Medulla oblongata (tissue), 1 donor: ENCODE measurements at regions not wholly inside any gene's neighbourhood (a gene's known extent, or its start where the extent isn't known, plus 50 kb on each side); places are given as distances from the start of the nearest gene placed in this dataset.

Source experiments
- DNase-seq: peaks from one replicate; pipeline ENCODE4 v3.0.0-alpha.2; 2015; ENCODE audit errors: extremely low spot score

DNA sequence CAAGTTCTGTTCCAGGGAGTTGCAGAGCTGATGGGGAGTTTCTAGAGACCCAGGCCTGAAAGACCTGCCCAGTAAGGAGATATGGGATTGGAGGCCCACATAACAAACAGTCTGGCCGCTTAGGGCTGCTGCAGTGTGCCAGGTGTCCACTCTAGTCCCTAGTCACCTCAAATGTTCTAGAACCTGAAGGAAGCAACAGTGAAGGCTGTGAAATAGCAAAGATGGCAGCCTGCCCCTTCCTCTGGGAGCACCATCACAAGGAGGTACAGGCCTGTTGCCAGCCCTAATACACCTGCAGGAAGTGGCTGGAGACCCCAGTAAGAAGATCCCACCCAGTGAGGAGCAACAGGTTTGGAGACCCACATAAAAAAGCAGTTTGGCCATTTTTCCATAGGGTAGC, 783.8 kb upstream of the EDIL3 start:
- DNase-seq = no peak

GRCh38 chr5:85170183-85170582, 785.5 kb upstream of the EDIL3 start:
- DNase-seq = no peak

GRCh38 chr5:85173469-85173868, 788.8 kb upstream of the EDIL3 start:
- DNase-seq = no peak

DNA sequence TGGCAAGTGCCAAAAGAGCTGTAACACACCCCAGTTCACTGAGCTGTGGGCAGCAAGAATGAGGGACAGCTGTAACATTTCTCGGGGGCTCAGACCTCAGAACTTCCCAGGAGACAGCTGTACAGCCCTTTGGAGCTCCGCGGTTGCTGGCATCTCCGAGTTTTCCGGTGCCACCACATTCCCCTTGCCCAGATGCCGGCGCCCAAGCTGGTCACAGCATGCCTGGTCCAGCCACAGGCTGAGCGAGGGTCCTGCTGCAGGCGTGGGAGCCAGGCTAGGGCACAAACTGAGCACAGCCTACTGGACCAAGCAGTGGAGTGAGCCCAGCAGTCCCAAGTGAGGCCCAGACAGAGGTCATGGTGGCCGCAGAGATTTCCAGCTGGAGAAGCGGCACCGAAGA, 797.7 kb upstream of the EDIL3 start:
- no peak for DNase-seq

GRCh38 chr5:85204289-85204688, 819.6 kb upstream of the EDIL3 start:
- no peak for DNase-seq

- no peak for DNase-seq
These were observed 820.8 kb upstream of the EDIL3 start for GRCh38 chr5:85205430-85205829.

DNA sequence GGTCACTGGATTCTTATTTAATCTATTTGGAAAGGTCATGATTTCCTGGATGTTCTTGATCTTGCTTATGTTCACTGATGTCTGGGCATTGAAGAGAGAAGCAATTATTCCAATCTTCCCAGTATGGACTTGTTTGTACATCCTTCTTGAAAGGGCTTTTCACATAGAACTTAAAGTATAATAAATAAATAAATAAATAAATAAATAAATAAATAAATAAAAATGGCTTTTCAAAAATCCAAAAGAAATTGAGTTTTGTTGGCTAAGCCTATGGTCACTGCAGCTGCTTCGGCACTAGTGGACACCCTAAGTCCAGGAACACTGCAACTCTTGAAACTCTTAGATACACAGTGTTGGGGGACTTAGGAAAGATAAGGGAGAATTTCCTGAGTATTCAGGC, 840.7 kb upstream of the EDIL3 start:
- DNase-seq = no peak

DNA sequence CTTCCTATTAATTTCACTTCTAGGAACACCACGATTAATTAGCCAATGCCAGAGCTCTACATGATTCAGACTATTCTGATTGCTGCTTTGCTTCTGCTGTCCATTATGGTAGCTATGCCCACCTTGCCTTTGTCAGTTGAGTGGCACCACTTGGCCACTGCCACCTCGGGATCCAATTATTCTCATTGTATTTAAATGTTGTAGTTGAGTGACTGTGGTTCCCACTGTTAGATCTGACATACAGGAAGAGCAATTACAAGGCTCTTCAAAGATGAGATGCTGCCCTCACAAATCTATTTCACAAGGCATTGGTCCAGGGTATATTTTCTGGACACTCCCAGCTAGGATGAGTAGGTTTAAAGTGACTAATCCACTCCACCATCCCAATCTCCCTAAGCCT, 864.5 kb upstream of the EDIL3 start:
- DNase-seq = no peak

GRCh38 chr5:85263125-85263524, 878.4 kb upstream of the EDIL3 start:
- no peak for DNase-seq

DNA sequence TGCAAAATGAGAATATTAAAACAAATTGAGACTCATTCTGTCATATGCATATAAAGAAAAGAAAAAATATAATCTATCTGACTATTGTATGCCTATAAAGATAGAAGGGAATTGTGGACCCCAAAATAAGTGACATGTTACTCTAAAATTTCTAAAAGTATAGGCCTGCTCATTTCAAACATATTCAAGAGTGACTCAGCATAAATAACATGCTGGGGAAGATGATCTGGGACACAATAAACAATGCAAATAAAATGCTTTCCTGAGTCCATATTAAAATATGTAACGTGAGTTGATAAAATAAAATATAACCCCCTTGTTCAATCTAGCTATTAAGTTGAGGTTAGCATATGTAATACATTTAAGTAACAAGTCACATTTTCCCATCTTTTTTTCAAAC, 882.0 kb upstream of the EDIL3 start:
- no peak for DNase-seq

DNA sequence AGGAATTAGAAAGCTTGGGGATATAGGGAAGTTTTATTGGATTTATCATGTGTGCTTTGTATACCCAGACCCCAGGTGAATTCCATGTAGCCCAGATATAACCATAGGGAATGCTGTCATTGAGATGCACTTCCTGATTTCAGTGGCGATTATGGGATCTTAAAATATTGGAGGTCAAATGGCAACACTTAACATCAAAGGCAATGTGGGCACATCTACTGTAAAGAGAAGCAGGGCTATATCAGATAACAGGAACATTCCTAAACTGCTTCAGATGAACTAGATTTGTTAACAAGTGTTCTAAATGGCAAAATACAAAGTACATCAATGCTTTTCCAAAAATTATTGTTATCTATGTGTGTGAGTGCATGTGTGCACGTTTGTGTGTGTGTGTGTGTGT, 883.5 kb upstream of the EDIL3 start:
- no peak for DNase-seq

- no peak for DNase-seq
These were observed 893.5 kb upstream of the EDIL3 start for GRCh38 chr5:85278193-85278592.

GRCh38 chr5:85288914-85289313, 904.2 kb upstream of the EDIL3 start:
- DNase-seq = no peak

- no peak for DNase-seq
These were observed 908.6 kb upstream of the EDIL3 start for GRCh38 chr5:85293145-85293785.

- no peak for DNase-seq
These were observed 919.8 kb upstream of the EDIL3 start for GRCh38 chr5:85304524-85304923.

DNA sequence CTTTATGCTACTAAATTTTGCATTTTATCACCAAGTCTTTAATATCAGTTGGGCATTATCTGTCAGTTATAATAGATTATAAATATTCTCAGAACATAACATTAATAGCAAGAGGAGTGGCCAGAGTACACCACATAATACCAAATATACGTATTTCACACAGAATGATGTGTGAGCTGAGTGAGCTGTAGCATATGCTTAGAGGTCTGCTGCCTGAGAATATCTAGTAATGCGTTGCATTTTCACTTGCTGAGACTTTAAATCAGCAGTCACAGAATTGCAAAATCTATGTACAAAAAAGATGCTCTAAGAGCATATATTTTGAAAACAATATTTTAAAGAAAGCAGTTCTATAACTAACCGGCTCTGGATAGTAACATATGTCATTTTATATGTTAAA, 921.1 kb upstream of the EDIL3 start:
- no peak for DNase-seq

GRCh38 chr5:85311536-85311935, 926.9 kb upstream of the EDIL3 start:
- no peak for DNase-seq

GRCh38 chr5:85320495-85320894, 935.8 kb upstream of the EDIL3 start:
- DNase-seq = no peak

GRCh38 chr5:85333276-85333675, 948.6 kb upstream of the EDIL3 start:
- DNase-seq = no peak

DNA sequence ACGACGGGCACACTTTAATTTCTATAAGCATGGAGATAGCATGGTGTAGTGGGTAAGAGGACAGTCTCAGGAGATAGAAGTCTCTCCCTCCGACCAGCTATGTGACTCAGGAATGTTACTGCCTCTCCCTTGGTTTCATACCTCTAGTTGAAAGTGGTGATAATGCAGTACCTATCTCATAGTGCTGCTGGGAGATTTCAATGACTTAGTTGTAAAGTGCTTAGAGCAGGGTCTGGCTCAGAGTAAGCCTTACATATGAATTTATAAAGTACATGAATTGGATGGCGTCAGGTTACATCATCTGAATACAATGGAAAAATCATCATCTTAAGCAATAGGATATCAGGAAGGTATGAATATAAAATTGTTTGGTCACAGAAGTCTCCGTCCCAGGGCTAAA, 952.8 kb upstream of the EDIL3 start:
- DNase-seq = no peak

GRCh38 chr5:85340790-85341189, 956.1 kb upstream of the EDIL3 start:
- no peak for DNase-seq

GRCh38 chr5:85345818-85346217, 961.1 kb upstream of the EDIL3 start:
- no peak for DNase-seq

GRCh38 chr5:85357309-85357708, 972.6 kb upstream of the EDIL3 start:
- DNase-seq = no peak

- no peak for DNase-seq
These were observed 990.8 kb upstream of the EDIL3 start for GRCh38 chr5:85375525-85375924.
